Type B pancreatic cell (in vitro differentiated cells): ENCODE measurements at regions not wholly inside any gene's neighbourhood (a gene's known extent, or its start where the extent isn't known, plus 50 kb on each side); places are given as distances from the start of the nearest gene placed in this dataset.

Experiments
- DNase-seq: peaks from one replicate; pipeline ENCODE4 v3.0.0; 2021; ENCODE audit warnings: mixed read lengths; ENCODE audit not compliant: unreplicated experiment; ENCODE audit errors: extremely low spot score
- H3K27ac Mint-ChIP-seq: 2 replicates; pipeline ENCODE4 v1.8.0; 2021; ENCODE audit warnings: mild to moderate bottlenecking, mixed read lengths
- H3K27me3 Mint-ChIP-seq: 2 replicates; pipeline ENCODE4 v1.8.0; 2021; ENCODE audit warnings: mixed read lengths
- H3K36me3 Mint-ChIP-seq: 2 replicates; pipeline ENCODE4 v1.8.0; 2021; ENCODE audit warnings: mixed read lengths
- H3K4me1 Mint-ChIP-seq: one replicate; pipeline ENCODE4 v1.8.0; 2021; ENCODE audit warnings: mixed read lengths; ENCODE audit not compliant: unreplicated experiment
- H3K4me3 Mint-ChIP-seq: 2 replicates; pipeline ENCODE4 v1.8.0; 2021; ENCODE audit warnings: mild to moderate bottlenecking, mixed read lengths
- H3K9me3 Mint-ChIP-seq: 2 replicates; pipeline ENCODE4 v1.8.0; 2021; ENCODE audit warnings: mixed read lengths
- CTCF ChIP-seq: fragments of 200-600 bp; sonication (generic); conservative IDR thresholded peaks from 2 replicates; pipeline ENCODE4 v1.5.0; 2021; ENCODE audit warnings: antibody characterized with exemption, mild to moderate bottlenecking

DNA sequence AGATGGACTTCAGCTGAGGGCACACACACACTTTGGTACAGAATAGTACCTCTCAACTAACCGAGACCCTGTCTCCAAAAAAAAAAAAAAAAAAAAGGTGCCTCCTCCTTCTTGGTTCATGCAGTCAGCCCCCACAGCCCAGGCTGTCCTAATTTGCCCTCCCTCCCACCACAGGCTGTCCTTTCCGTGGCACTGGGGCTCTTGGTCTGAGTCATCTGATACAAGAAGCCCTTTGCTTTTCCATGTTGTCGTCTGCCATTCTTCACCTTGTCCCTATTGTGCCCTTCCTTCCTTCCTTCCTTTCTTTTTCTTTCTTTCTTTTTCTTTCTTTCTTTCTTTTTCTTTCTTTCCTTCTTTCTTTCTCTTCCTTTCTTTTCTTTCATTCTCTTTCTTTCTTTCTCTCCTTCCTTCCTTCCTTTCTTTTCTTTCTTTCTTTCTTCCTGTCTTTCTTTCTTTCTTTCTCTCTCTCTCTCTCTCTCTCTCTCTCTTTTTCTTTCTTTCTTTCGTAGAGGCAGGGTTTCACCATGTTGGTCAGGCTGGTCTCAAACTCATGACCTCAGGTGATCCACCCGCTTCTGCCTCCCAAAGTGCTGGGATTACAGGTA lies 96.0 kb upstream of the IKZF1 start:
- DNase-seq = no peak
- no peak for TF ChIP-seq CTCF
- Mint-ChIP-seq H3K4me1 (no peaks in the 10 kb centered on the region), H3K9me3 (no peaks in the 10 kb centered on the region), H3K36me3 (no peaks in the 10 kb centered on the region), H3K27me3 (peaks cover 18% of the 10 kb centered on the region), H3K27ac (no peak overlapping the region), H3K4me3 (no peak overlapping the region)

- Mint-ChIP-seq H3K27me3 (peaks cover 18% of the 10 kb centered on the region), H3K4me3 (no peak overlapping the region)
Measured at GRCh38 chr7:50207686-50208255, 96.7 kb upstream of the IKZF1 start.

GRCh38 chr7:50207251-50207564 lies 97.3 kb upstream of the IKZF1 start:
- peaks cover 13% of the 10 kb centered on the region for H3K27me3 Mint-ChIP-seq
- no peak for TF ChIP-seq CTCF
- no peak for DNase-seq
- no peak overlapping the region for H3K4me3 Mint-ChIP-seq
- no peaks in the 10 kb centered on the region for H3K9me3 Mint-ChIP-seq
- no peak overlapping the region for H3K27ac Mint-ChIP-seq
- no peaks in the 10 kb centered on the region for H3K4me1 Mint-ChIP-seq
- H3K36me3 Mint-ChIP-seq = no peaks in the 10 kb centered on the region

More at GRCh38 chr7:50207686-50208255, 96.7 kb upstream of the IKZF1 start:
- Mint-ChIP-seq H3K4me1 (no peaks in the 10 kb centered on the region), H3K9me3 (no peaks in the 10 kb centered on the region), H3K27ac (no peak overlapping the region), H3K36me3 (no peaks in the 10 kb centered on the region)
- TF ChIP-seq CTCF = no peak
- DNase-seq = no peak

GRCh38 chr7:50206453-50207250 lies 97.9 kb upstream of the IKZF1 start:
- H3K36me3 Mint-ChIP-seq = no peaks in the 10 kb centered on the region
- peaks cover 13% of the 10 kb centered on the region for H3K27me3 Mint-ChIP-seq
- no peaks in the 10 kb centered on the region for H3K4me1 Mint-ChIP-seq
- TF ChIP-seq CTCF = no peak
- no peak overlapping the region for H3K4me3 Mint-ChIP-seq
- H3K27ac Mint-ChIP-seq = no peak overlapping the region
- no peaks in the 10 kb centered on the region for H3K9me3 Mint-ChIP-seq
- no peak for DNase-seq

DNA sequence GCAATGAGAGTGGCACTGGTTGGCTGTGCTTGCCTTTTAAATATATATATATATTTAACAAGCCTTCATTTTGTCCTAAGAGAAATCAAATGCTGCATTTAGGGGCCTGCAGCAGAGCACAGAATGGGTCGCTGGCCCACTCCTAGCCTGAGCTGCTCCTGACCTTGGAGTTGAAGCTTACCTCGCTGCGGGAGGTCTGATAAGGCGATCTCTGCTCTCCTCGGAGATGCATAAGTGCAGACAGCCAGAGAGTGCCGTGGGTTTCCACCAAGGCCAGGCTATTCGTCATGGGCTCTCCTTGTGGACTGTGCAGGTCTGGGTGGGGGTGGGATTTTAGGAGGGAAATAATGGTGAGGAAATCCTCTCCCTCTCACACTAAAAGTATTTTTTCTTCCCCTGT lies 99.5 kb upstream of the IKZF1 start:
- no peaks in the 10 kb centered on the region for H3K9me3 Mint-ChIP-seq
- TF ChIP-seq CTCF = no peak
- no peaks in the 10 kb centered on the region for H3K4me1 Mint-ChIP-seq
- no peak overlapping the region for H3K4me3 Mint-ChIP-seq
- no peak overlapping the region for H3K27ac Mint-ChIP-seq
- H3K27me3 Mint-ChIP-seq = peaks cover 12% of the 10 kb centered on the region
- no peak for DNase-seq
- H3K36me3 Mint-ChIP-seq = no peaks in the 10 kb centered on the region
